Neural progenitor cell (in vitro differentiated cells): ENCODE measurements at regions not wholly inside any gene's neighbourhood (a gene's known extent, or its start where the extent isn't known, plus 50 kb on each side); places are given as distances from the start of the nearest gene placed in this dataset.

Source experiments
- DNase-seq: peaks from one replicate; pipeline ENCODE4 v3.0.0-alpha.2; 2016; ENCODE audit warnings: low spot score
- H2AFZ ChIP-seq: fragments of 200-600 bp; sonication (generic); replicated peaks from 2 replicates; pipeline ENCODE4 v1.6.1; 2016; ENCODE audit warnings: antibody characterized with exemption
- H3F3A ChIP-seq: fragments of 200-600 bp; sonication (generic); 2 replicates; pipeline ENCODE4 v1.6.1; 2016; ENCODE audit warnings: antibody characterized with exemption, low read depth
- H3K27ac ChIP-seq: fragments of 200-600 bp; sonication (generic); 2 replicates; pipeline ENCODE4 v1.5.1; 2016; ENCODE audit warnings: mild to moderate bottlenecking
- H3K27me3 ChIP-seq: fragments of 200-600 bp; sonication (generic); 2 replicates; pipeline ENCODE4 v1.6.1; 2016; ENCODE audit warnings: mild to moderate bottlenecking, moderate library complexity
- H3K36me3 ChIP-seq: fragments of 200-600 bp; sonication (generic); 2 replicates; pipeline ENCODE4 v1.5.1; 2016
- H3K4me1 ChIP-seq: fragments of 200-600 bp; sonication (generic); 2 replicates; pipeline ENCODE4 v1.6.1; 2016; ENCODE audit warnings: mixed run types
- H3K4me2 ChIP-seq: fragments of 200-600 bp; sonication (generic); 2 replicates; pipeline ENCODE4 v1.6.1; 2016
- H3K4me3 ChIP-seq: fragments of 200-600 bp; sonication (generic); 2 replicates; pipeline ENCODE4 v1.5.1; 2016
- H3K79me2 ChIP-seq: fragments of 200-600 bp; sonication (generic); 2 replicates; pipeline ENCODE4 v1.6.1; 2016; ENCODE audit warnings: low read depth
- H3K9ac ChIP-seq: fragments of 200-600 bp; sonication (generic); 2 replicates; pipeline ENCODE4 v1.6.1; 2016
- H3K9me3 ChIP-seq: fragments of 200-600 bp; sonication (generic); 2 replicates; pipeline ENCODE4 v1.5.1; 2016; ENCODE audit warnings: low read depth
- H4K20me1 ChIP-seq: fragments of 200-600 bp; sonication (generic); 2 replicates; pipeline ENCODE4 v1.6.1; 2016; ENCODE audit warnings: low read depth
- H3K27ac Mint-ChIP-seq: 3 replicates; pipeline ENCODE4 v1.8.0; 2021; ENCODE audit warnings: mixed read lengths
- H3K27me3 Mint-ChIP-seq: 2 replicates; pipeline ENCODE4 v1.8.0; 2022; ENCODE audit warnings: low read depth, mild to moderate bottlenecking, inconsistent platforms, moderate library complexity, mixed read lengths; ENCODE audit not compliant: insufficient read depth
- H3K36me3 Mint-ChIP-seq: 3 replicates; pipeline ENCODE4 v1.8.0; 2021; ENCODE audit warnings: mixed read lengths
- H3K4me1 Mint-ChIP-seq: 3 replicates; pipeline ENCODE4 v1.8.0; 2021; ENCODE audit warnings: mixed read lengths
- H3K4me3 Mint-ChIP-seq: 3 replicates; pipeline ENCODE4 v1.8.0; 2021; ENCODE audit warnings: mild to moderate bottlenecking, moderate library complexity, mixed read lengths
- H3K9me3 Mint-ChIP-seq: 3 replicates; pipeline ENCODE4 v1.8.0; 2020; ENCODE audit warnings: mixed read lengths
- EZH2 ChIP-seq: fragments of 200-600 bp; sonication (generic); IDR thresholded peaks from 2 replicates; pipeline ENCODE4 v1.6.1; 2017; ENCODE audit warnings: antibody characterized with exemption, mild to moderate bottlenecking, moderate library complexity
- EZH2phosphoT487 ChIP-seq: fragments of 200-600 bp; sonication (generic); IDR thresholded peaks from 2 replicates; pipeline ENCODE4 v1.6.1; 2017; ENCODE audit warnings: antibody characterized with exemption
- TF ChIP-seq, protein P1 (sequence below): fragments of 200-600 bp; sonication (generic); IDR thresholded peaks from 2 replicates; pipeline ENCODE4 v1.5.1; 2017; ENCODE audit warnings: antibody characterized with exemption, mild to moderate bottlenecking

- Histone ChIP-seq H3K27ac (no peak overlapping the region), H3K4me2 (no peak overlapping the region), H3K79me2 (no peaks in the 10 kb centered on the region), H3K36me3 (no peaks in the 10 kb centered on the region), H3F3A (no peaks in the 10 kb centered on the region), H4K20me1 (no peaks in the 10 kb centered on the region), H2AFZ (no peak overlapping the region), H3K27me3 (no peaks in the 10 kb centered on the region), H3K4me1 (no peaks in the 10 kb centered on the region), H3K4me3 (no peak overlapping the region), H3K9me3 (no peaks in the 10 kb centered on the region), H3K9ac (no peak overlapping the region)
- H3K36me3 Mint-ChIP-seq, result no peaks in the 10 kb centered on the region
- H3K27me3 Mint-ChIP-seq, result peaks cover 2% of the 10 kb centered on the region
- TF ChIP-seq, protein P1, sequence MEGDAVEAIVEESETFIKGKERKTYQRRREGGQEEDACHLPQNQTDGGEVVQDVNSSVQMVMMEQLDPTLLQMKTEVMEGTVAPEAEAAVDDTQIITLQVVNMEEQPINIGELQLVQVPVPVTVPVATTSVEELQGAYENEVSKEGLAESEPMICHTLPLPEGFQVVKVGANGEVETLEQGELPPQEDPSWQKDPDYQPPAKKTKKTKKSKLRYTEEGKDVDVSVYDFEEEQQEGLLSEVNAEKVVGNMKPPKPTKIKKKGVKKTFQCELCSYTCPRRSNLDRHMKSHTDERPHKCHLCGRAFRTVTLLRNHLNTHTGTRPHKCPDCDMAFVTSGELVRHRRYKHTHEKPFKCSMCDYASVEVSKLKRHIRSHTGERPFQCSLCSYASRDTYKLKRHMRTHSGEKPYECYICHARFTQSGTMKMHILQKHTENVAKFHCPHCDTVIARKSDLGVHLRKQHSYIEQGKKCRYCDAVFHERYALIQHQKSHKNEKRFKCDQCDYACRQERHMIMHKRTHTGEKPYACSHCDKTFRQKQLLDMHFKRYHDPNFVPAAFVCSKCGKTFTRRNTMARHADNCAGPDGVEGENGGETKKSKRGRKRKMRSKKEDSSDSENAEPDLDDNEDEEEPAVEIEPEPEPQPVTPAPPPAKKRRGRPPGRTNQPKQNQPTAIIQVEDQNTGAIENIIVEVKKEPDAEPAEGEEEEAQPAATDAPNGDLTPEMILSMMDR, result no peak
- TF ChIP-seq EZH2phosphoT487 (no peak), EZH2 (no peak)
- no peak for DNase-seq
- H3K4me3 Mint-ChIP-seq, result no peak overlapping the region
- no peak overlapping the region for H3K27ac Mint-ChIP-seq
- no peaks in the 10 kb centered on the region for H3K9me3 Mint-ChIP-seq
- no peaks in the 10 kb centered on the region for H3K4me1 Mint-ChIP-seq
Observed at GRCh38 chr7:142554560-142555532, 194.4 kb upstream of the PRSS1 start.

DNA sequence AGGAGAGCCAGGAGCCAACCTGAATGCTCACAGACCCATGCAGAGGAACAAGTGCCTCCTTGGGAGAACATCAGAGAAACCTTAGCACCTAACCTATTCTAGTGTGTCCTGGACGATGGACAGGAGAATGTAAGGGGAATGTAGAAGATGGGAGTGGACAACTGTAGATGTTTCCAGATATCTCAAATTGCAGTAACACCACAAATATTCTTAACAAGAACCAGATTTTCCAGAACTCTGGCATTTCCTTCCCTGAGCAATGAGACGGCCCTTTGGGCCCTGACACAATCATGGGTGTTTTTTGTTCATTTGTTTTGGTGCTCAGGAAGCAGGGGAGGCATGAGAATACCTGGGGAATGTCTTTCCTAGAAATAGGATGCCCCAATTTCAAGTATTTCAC lies 196.1 kb upstream of the PRSS1 start:
- no peak for TF ChIP-seq EZH2
- TF ChIP-seq, protein P1, result no peak
- no peak for TF ChIP-seq EZH2phosphoT487
- Mint-ChIP-seq H3K36me3 (no peaks in the 10 kb centered on the region), H3K27me3 (peaks cover under 1% of the 10 kb centered on the region), H3K9me3 (no peaks in the 10 kb centered on the region), H3K27ac (no peak overlapping the region), H3K4me1 (no peaks in the 10 kb centered on the region), H3K4me3 (no peak overlapping the region)
- Histone ChIP-seq H3K27ac (no peak overlapping the region), H4K20me1 (no peaks in the 10 kb centered on the region), H3K4me2 (no peak overlapping the region), H3K9me3 (no peaks in the 10 kb centered on the region), H3K36me3 (no peaks in the 10 kb centered on the region), H3F3A (no peaks in the 10 kb centered on the region), H3K9ac (no peak overlapping the region), H3K79me2 (no peaks in the 10 kb centered on the region), H2AFZ (no peak overlapping the region), H3K4me1 (no peaks in the 10 kb centered on the region), H3K4me3 (no peak overlapping the region), H3K27me3 (no peaks in the 10 kb centered on the region)
- DNase-seq, result no peak

DNA sequence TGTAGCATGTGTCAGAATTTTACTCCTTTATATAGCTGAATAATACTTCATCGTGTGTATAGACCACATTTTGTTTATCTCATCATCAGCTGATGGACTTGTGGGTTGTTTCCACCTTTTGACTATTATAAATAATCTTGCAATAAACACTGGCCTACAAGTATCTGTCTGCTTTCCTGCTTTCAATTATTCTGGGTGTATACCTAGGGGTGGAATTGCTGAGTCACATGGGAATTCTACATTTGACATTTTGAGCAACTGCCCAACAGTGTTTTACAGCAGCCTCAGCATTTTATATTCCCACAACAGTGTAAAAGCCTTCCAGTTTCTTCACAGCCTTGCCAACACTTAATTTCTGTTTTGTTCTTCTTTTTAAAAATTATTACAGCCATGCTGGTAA lies 200.3 kb upstream of the PRSS1 start:
- Mint-ChIP-seq H3K9me3 (no peaks in the 10 kb centered on the region), H3K27ac (no peak overlapping the region), H3K4me1 (no peaks in the 10 kb centered on the region), H3K27me3 (no peaks in the 10 kb centered on the region), H3K36me3 (no peaks in the 10 kb centered on the region), H3K4me3 (no peak overlapping the region)
- TF ChIP-seq EZH2 (no peak), EZH2phosphoT487 (no peak)
- TF ChIP-seq, protein P1, result no peak
- no peak overlapping the region for H2AFZ ChIP-seq
- H3F3A ChIP-seq, result no peaks in the 10 kb centered on the region
- H3K27ac ChIP-seq, result no peak overlapping the region
- no peaks in the 10 kb centered on the region for H4K20me1 ChIP-seq
- no peak overlapping the region for H3K4me2 ChIP-seq
- no peaks in the 10 kb centered on the region for H3K9me3 ChIP-seq
- no peak for DNase-seq
- no peak overlapping the region for H3K9ac ChIP-seq
- no peak overlapping the region for H3K4me3 ChIP-seq
- H3K36me3 ChIP-seq, result no peaks in the 10 kb centered on the region
- no peaks in the 10 kb centered on the region for H3K79me2 ChIP-seq
- no peaks in the 10 kb centered on the region for H3K27me3 ChIP-seq
- no peaks in the 10 kb centered on the region for H3K4me1 ChIP-seq
